ENCODE measurements at regions not wholly inside any gene's neighbourhood (a gene's known extent, or its start where the extent isn't known, plus 50 kb on each side); places are given as distances from the start of the nearest gene placed in this dataset.
"Not testable (repeated sequence)": the region's sequence is repeated elsewhere in the genome, so short reads cannot be mapped to it uniquely, and the experiment has no call there.

GRCh38 chr4:79197275-79198009, 128.4 kb downstream of the NAA11 start:
- TF ChIP-seq CTCF (IDR thresholded peaks at IDR 0.05): no peak
- Histone ChIP-seq H3K9me3 (no peaks in the 10 kb centered on the region), H3K4me1 (no peaks in the 10 kb centered on the region), H3K36me3 (no peaks in the 10 kb centered on the region), H3K4me3 (no peak overlapping the region), H3K27me3 (no peaks in the 10 kb centered on the region), H3K27ac (no peak overlapping the region)
- no peak for DNase-seq (ENCODE audit: low spot score)

- not testable (repeated sequence) for DNase-seq (ENCODE audit: low spot score); H3K27ac ChIP-seq; H3K4me1 ChIP-seq; H3K9me3 ChIP-seq; H3K27me3 ChIP-seq; H3K4me3 ChIP-seq; H3K36me3 ChIP-seq
Measured at GRCh38 chr4:79191292-79191691, 134.6 kb downstream of the NAA11 start.

DNA sequence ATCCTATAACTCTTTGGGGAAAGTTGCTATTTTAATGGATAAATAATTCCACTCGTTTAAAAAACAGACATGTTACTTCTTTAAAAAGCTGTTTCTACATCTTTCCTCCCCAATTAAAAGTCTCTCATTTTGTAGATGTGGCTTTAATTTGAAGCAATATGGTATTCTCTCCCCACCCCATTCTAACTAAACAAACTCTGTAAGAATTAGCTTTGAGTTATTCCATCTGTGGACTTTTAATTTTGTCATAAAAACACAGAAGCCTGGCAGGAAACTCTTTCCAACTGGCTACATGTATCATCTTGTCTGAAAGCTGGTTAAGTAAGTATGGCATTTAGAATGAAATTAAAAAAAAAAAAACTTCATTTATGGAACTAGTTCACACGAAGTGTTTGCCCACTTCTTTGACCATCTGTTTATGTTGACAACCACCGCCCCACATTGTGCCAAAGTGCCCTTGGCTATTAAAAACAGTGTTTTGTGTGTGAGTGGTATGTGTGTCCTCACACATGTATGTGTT, 140.3 kb downstream of the NAA11 start:
- H3K4me1 ChIP-seq: no peaks in the 10 kb centered on the region
- DNase-seq (ENCODE audit: low spot score): no peak
- H3K4me3 ChIP-seq: no peak overlapping the region
- H3K36me3 ChIP-seq: no peaks in the 10 kb centered on the region
- H3K9me3 ChIP-seq: no peaks in the 10 kb centered on the region
- H3K27me3 ChIP-seq: no peaks in the 10 kb centered on the region
- H3K27ac ChIP-seq: no peak overlapping the region
- no peak for TF ChIP-seq CTCF (IDR thresholded peaks at IDR 0.05)

DNA sequence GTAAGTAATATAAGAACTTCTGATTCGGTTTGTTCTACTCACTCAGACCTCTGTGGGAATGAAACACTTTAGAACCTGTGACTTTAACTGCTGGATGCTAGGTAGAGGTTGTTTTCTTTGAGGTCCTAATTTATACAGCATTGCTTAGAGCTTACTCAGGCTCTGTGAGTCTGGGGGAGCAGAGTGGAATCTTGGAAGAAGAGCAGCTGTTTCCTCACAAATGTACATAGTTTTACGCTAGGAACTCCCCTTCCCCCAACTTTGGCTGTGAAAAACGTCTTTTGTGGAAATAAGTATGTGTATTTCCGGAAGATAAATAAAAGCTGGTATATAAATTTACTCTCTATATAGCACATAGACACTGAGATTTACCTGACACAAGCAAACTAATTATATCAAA, 141.4 kb downstream of the NAA11 start:
- DNase-seq (ENCODE audit: low spot score): no peak
- H3K4me1 ChIP-seq: no peaks in the 10 kb centered on the region
- no peak for TF ChIP-seq CTCF (IDR thresholded peaks at IDR 0.05)
- H3K27me3 ChIP-seq: no peaks in the 10 kb centered on the region
- H3K27ac ChIP-seq: no peak overlapping the region
- no peaks in the 10 kb centered on the region for H3K36me3 ChIP-seq
- H3K9me3 ChIP-seq: no peaks in the 10 kb centered on the region
- no peak overlapping the region for H3K4me3 ChIP-seq

DNA sequence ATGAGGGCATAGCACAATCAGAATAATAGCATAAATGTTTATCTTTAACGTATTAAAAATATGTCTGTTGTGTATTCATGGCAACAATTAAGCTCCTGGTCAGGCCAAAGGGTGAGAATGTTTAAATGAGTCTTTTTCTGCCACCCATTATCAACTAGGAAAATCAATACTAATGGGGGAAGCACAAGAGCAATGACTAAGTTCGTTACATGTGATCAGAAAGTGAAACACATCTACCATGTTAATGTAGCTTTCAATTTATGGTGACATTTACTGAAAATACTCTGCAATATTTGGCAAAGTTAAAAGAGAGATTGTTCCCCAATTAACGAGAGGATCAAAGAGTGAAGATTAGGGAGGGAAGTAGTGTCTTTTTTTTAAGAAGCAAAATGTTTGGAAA, 143.7 kb downstream of the NAA11 start:
- no peak for TF ChIP-seq CTCF (IDR thresholded peaks at IDR 0.05)

GRCh38 chr4:79181190-79181589, 144.7 kb downstream of the NAA11 start:
- no peak for DNase-seq (ENCODE audit: low spot score)
- H3K4me3 ChIP-seq: no peak overlapping the region
- no peaks in the 10 kb centered on the region for H3K9me3 ChIP-seq
- peaks cover 0 to 4% of the 10 kb centered on the region in 2 donors for H3K4me1 ChIP-seq
- no peak for TF ChIP-seq CTCF (IDR thresholded peaks at IDR 0.05)
- no peaks in the 10 kb centered on the region for H3K36me3 ChIP-seq
- no peak overlapping the region for H3K27ac ChIP-seq
- no peaks in the 10 kb centered on the region for H3K27me3 ChIP-seq

More for the DNA sequence above, 143.7 kb downstream of the NAA11 start:
- Histone ChIP-seq H3K27ac (no peak overlapping the region), H3K9me3 (no peaks in the 10 kb centered on the region), H3K4me3 (no peak overlapping the region), H3K27me3 (no peaks in the 10 kb centered on the region), H3K36me3 (no peaks in the 10 kb centered on the region), H3K4me1 (peaks cover 0 to 4% of the 10 kb centered on the region in 2 donors)
- DNase-seq (ENCODE audit: low spot score): no peak

Data from right atrium auricular region (tissue), 2 donors.